WERI-Rb-1 (cell line): ENCODE measurements at regions not wholly inside any gene's neighbourhood (a gene's known extent, or its start where the extent isn't known, plus 50 kb on each side); places are given as distances from the start of the nearest gene placed in this dataset.
A peak's percentile ranks its signal among the peaks of the same experiment; 100 is the strongest.

Source experiments
- DNase-seq: peaks from one replicate; pipeline ENCODE4 v3.0.0-alpha.2; 2020
- H3K27ac ChIP-seq: fragments of 250-450 bp; sonication (Bioruptor Pico); 2 replicates; pipeline ENCODE4 v1.5.1; 2020; ENCODE audit warnings: mild to moderate bottlenecking, moderate library complexity
- H3K27me3 ChIP-seq: fragments of 250-450 bp; sonication (Bioruptor Pico); 2 replicates; pipeline ENCODE4 v1.5.1; 2021; ENCODE audit warnings: mild to moderate bottlenecking, low read depth, moderate library complexity; ENCODE audit not compliant: insufficient read depth, severe bottlenecking
- H3K36me3 ChIP-seq: fragments of 250-450 bp; sonication (Bioruptor Pico); 2 replicates; pipeline ENCODE4 v1.5.1; 2020; ENCODE audit warnings: mild to moderate bottlenecking, moderate library complexity
- H3K4me3 ChIP-seq: 2 replicates; pipeline ENCODE4 v1.5.1; 2011; ENCODE audit warnings: low read depth, mild to moderate bottlenecking, control low read depth, low read length
- H3K9me3 ChIP-seq: fragments of 250-450 bp; sonication (Bioruptor Pico); 2 replicates; pipeline ENCODE4 v1.5.1; 2021; ENCODE audit warnings: mild to moderate bottlenecking, moderate library complexity; ENCODE audit not compliant: severe bottlenecking
- CTCF ChIP-seq: IDR thresholded peaks from 2 replicates; pipeline ENCODE4 v1.5.1; 2011; ENCODE audit warnings: low read depth, mild to moderate bottlenecking, control low read depth, inconsistent platforms, low read length

GRCh38 chr13:89951341-89951740 is 1396.1 kb upstream of the MIR17HG start:
- TF ChIP-seq CTCF, result peak; percentile 55; the same call in 1 of the 2 replicates
- DNase-seq, result peak; percentile 85
- Histone ChIP-seq H3K4me3 (no peak overlapping the region), H3K36me3 (no peaks in the 10 kb centered on the region), H3K27ac (no peak overlapping the region), H3K27me3 (no peaks in the 10 kb centered on the region), H3K9me3 (no peaks in the 10 kb centered on the region)

- H3K27ac ChIP-seq, result no peak overlapping the region
- TF ChIP-seq CTCF, result no peak
- no peaks in the 10 kb centered on the region for H3K36me3 ChIP-seq
- no peak overlapping the region for H3K4me3 ChIP-seq
- no peaks in the 10 kb centered on the region for H3K9me3 ChIP-seq
- DNase-seq, result no peak
- H3K27me3 ChIP-seq, result no peaks in the 10 kb centered on the region
Observed at GRCh38 chr13:89953581-89953980, 1393.9 kb upstream of the MIR17HG start.

GRCh38 chr13:89955773-89956172 is 1391.7 kb upstream of the MIR17HG start:
- Histone ChIP-seq H3K36me3 (no peaks in the 10 kb centered on the region), H3K4me3 (no peak overlapping the region), H3K9me3 (no peaks in the 10 kb centered on the region), H3K27ac (no peak overlapping the region), H3K27me3 (no peaks in the 10 kb centered on the region)
- TF ChIP-seq CTCF, result no peak
- DNase-seq, result no peak

- Histone ChIP-seq H3K27me3 (no peaks in the 10 kb centered on the region), H3K36me3 (no peaks in the 10 kb centered on the region), H3K27ac (no peak overlapping the region), H3K9me3 (no peaks in the 10 kb centered on the region), H3K4me3 (no peak overlapping the region)
- TF ChIP-seq CTCF, result no peak
- no peak for DNase-seq
Observed at GRCh38 chr13:89959074-89959473, 1388.4 kb upstream of the MIR17HG start.

GRCh38 chr13:89965252-89965651 is 1382.2 kb upstream of the MIR17HG start:
- Histone ChIP-seq H3K36me3 (no peaks in the 10 kb centered on the region), H3K27me3 (no peaks in the 10 kb centered on the region), H3K9me3 (no peaks in the 10 kb centered on the region), H3K27ac (no peak overlapping the region), H3K4me3 (no peak overlapping the region)
- DNase-seq, result no peak
- no peak for TF ChIP-seq CTCF

- H3K36me3 ChIP-seq, result no peaks in the 10 kb centered on the region
- no peaks in the 10 kb centered on the region for H3K9me3 ChIP-seq
- H3K27ac ChIP-seq, result no peak overlapping the region
- DNase-seq, result no peak
- no peak for TF ChIP-seq CTCF
- no peaks in the 10 kb centered on the region for H3K27me3 ChIP-seq
- H3K4me3 ChIP-seq, result no peak overlapping the region
Observed at GRCh38 chr13:89966524-89966923, 1381.0 kb upstream of the MIR17HG start.
